GM18870 (cell line): ENCODE measurements at regions not wholly inside any gene's neighbourhood (a gene's known extent, or its start where the extent isn't known, plus 50 kb on each side); places are given as distances from the start of the nearest gene placed in this dataset.
"Not testable (repeated sequence)": the region's sequence is repeated elsewhere in the genome, so short reads cannot be mapped to it uniquely, and the experiment has no call there.

Experiments used
- ATAC-seq: cut with Tn5 transposase; IDR thresholded peaks from one replicate; pipeline ENCODE4 v1.9.1; 2021; ENCODE audit warnings: moderate library complexity; ENCODE audit not compliant: unreplicated experiment

DNA sequence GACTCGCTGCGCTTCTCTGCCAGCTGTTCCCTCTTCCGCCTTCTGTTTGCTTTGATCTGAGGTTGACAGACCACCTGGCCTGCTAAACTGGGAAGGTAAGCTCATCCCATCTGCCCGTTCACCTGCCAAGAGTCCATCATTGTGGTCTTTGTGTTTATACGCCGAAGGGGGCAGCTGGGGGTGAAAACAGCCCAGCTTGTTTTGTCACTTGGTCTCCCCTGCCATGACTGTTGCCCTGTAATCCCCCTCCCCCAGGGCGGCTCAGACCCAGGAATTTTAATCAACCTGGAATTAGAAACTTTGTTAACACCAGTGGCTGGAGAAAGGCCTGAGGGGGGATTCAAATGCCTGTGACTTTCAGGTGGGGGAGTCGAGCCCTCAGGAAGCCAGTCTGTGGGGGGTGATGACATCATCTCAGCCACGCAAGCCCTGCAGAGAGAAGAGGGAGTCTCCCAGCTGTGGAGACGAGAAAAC is 333.3 kb downstream of the BCOR start:
- no peak for ATAC-seq

DNA sequence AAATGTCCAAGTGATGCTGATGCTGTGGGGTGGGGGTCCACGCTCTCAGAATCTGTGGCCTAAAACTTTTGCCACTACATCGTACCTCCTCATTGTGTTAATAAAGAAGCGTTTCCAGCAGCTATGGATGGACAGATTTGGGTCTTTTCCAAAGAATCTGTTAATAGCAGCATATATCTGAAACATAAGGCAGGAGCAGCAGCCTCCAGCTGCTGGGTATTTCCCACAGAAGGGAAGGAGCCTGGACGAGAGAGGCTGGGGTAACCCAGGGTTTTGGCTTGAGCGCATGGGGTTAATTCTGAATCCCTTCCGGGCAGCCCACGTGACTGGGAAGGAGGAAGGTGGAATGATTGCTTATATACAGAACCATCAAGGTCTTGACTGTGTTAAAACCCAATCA is 332.4 kb downstream of the BCOR start:
- ATAC-seq, result no peak

DNA sequence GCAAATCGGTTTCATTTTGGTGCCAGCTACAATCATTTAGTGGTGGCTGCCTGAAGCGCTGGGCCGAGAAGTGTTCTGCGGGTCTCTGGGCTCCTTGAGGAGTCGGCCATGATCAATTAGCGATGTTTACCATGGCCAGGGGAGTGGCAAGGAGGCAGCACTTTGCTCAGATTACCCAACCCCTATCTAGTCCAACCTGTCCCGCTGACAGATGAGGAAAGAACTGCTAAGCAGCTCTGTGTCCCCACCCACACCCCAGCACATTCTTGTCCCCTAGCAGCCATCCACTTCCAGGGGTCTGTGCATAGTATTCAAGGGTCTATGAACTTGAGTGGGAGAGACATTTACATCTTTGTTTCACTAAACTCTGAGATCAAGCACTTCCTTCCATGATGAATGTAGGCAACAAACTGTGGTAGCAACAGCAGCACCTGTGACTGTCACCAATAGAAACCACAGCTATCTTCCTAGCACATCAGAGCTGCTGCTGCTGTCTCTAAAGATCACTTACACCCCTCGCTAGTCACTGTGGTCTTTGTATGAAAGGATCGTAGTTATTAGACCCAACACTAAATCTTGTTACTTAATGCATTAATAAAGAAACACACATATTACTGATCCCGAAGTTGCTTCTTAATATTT is 331.6 kb downstream of the BCOR start:
- no peak for ATAC-seq

DNA sequence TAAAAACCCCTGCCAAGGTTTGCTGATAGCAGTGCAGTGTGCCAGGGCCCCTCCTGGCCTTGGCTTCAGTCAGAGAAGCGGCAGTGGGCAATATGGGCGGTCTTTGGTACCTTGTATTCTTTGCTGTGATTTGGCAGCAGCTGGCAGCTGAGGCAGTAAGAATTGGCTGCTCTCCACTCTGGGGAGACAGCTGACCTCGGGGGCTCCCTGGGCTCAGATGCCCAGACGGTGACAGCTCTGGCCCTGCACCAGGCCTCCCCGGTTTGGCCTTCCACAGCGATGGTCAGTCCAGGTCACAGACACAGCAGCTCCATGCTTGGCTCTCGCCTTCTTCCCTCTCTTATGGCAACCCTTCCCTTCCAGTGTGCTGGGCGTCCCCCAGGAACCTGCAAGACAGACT is 330.9 kb downstream of the BCOR start:
- no peak for ATAC-seq

DNA sequence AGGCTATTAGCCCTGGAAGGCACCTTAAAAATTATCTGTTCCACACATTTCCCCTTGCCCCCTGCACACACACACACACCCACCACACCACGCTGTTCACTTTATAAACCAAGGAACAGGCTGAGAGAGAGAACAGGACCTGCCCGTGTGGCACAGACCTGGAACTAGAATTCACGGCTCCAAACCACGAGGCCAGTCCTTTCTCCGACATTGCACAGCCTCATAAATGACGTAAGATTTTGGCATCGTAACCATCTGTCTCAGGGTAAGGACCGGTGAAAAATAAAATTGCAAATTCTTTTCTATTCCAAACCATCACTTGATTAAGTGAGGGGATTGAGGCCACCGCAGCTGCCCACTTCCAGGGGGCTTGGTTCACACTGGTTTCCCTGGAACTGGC is 330.3 kb downstream of the BCOR start:
- no peak for ATAC-seq

DNA sequence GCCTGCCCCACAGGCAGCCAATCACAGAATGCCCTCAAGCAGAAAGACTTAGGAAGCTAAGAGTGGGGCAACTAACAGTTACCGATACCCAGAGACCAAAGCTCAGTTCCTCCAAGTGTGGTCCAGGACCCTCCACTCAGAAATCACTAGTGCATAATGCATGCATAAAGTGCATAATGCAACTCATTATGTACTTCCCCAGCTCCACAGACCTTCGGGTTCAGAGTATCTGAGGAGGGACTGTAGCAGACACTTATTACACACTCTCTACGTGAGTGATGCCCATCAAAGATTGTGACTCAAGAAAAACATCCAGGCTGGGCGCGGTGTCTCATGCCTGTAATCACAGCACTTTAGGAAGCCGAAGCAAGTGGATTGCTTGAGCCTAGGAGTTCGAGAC is 328.0 kb downstream of the BCOR start:
- no peak for ATAC-seq

DNA sequence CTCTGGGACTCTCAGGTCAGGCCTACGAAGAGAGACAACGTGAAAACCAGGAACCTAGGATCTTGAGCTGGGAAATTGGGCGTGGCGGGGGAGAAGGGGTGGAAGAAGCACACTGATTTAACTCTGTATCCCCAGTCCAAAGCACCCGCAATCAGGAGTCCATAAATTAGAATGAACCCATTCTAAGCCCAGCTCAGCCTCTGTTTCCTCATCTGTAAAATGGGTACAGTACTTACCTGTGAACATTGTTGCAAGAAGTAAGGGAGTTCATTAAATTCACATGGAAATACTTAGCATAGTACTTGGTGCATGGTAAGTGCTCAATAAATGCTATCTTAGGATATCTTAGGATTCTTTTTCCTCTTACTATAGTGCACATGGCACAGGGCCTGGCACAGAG is 326.7 kb downstream of the BCOR start:
- no peak for ATAC-seq

DNA sequence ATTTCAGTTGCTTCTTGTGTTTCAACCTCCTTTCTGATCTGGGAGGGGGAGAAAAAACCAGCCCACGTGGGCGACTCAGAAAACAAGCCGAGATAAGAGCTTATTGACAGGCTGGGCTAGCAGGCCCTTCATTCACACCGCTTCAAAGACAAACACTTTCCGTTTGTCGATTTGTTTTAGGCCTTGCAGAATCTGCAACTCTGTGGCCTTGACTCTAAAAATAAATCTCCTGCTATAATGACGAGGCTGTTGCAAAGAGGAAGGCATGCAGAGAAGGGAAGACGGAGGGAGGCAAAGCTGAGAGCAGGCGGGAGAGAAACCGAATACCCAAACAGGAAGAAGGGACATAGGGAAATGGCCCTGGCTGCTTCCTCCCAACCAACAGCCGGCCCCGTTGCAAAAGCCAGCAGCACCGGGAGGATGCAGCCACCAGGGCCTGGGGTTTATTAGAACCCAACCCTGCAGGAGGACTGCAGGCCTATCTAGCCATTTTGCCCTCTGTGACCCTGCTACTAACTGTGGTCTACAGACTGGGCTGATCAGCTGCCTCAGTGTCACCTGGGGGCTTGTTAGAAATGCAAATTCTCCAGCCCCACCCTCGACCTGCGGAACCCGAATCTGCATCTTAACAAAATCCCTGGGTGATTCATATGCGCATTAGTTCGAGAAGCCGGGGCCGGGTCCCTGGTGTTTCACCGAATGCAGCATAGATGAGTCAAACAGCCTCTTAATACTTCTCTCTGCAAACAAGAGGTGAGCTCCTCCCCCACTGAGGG is 325.5 kb downstream of the BCOR start:
- ATAC-seq, result no peak

DNA sequence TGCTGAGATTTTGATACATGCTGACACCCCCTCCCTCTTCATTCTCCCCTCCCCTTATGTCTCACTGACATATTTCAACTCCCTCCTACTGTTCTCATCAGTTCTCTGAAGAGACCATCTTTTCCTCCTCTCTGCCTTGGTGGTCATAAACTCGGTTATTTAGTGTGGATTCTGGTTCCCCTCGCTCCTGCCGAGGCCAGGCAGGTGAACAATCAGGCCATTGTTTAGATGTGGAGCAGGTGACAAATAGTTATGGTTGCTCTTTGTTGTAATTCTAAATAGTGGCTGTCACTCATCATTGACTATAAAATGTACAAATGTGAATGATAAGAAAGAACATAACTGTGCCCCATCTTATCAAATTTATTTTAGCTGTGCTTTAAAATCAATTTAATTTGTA is 324.6 kb downstream of the BCOR start:
- no peak for ATAC-seq

DNA sequence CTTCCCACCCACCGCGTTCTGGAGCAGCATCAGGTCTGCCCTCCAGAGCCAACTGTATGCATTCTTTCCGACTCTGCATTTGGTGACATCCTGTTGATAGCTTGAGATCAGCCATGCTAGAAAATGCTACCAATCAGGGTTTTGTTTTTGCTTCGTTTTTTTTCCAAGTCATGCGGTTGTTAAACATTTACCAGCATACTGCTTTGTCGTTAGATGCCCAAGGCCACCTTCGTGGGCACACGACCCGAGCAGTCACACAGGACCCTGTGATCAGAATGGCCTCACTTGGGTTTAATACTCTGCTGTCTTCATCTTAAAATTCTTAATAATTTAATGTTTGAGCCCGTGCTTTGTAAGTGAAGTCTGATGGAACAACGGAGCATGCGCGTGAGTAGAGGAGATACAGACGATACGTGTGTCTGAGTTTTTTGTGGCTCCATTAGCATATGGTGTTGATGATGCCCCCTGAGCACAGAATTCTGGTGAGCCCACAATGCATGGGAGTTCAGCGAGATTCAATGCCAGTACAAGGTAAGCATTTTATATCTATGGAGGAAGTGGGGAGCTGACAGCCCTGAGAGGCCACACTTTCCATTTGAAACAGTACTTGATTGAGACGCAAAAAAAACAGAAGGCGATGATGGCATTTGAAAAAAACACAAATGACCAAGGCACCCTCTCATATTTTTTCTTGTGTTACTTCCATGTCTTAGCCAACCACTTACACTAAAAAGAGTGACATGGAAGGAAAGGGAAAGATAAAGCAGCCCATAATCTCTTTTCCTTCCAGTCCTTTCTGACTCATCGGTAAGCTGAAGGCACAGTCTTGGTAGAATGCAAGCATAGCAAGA is 323.6 kb downstream of the BCOR start:
- no peak for ATAC-seq

DNA sequence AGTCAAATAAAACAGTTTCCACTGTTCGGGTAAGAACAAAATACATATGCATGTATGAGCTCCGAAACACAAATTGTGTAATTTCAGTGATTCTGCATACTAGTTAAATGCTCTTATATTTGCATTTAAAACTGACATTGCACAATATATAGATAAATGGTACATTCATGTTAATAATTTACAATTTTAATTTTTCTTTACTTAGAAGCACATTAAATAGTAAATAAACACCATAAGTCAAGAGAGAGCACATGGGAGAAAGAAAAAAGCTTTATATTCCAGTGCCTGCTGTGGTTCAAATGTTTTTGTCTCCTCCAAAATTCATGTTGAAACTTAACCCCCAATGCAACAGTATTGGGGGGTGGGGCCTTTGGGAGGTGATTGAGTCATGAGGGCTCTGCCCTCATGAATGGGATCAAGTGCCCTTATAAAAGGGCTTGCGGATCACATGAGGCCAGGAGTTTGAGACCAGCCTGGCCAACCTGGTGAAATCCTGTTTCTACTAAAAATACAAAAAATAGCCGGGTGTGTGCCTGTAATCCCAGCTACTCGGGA is 322.9 kb downstream of the BCOR start:
- no peak for ATAC-seq

DNA sequence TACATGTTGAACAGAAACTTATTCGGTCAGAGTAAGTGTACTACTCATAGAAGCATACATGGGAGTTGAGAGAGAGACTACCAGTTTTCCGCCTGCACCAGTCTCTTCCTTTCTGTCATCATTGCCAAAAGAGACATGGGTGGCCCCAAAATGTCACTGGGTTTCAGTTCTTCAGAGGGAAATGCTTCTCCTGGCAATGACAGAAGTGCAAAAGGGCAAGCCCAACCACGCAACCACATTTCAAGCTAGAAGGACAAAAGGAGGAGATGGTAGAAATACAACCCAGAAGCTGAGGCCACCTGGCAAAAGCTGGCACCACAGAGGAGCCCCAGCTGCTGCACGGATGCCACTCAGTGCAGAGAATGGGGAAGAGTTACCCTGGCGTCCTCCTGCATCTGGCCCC is 320.1 kb downstream of the BCOR start:
- no peak for ATAC-seq

DNA sequence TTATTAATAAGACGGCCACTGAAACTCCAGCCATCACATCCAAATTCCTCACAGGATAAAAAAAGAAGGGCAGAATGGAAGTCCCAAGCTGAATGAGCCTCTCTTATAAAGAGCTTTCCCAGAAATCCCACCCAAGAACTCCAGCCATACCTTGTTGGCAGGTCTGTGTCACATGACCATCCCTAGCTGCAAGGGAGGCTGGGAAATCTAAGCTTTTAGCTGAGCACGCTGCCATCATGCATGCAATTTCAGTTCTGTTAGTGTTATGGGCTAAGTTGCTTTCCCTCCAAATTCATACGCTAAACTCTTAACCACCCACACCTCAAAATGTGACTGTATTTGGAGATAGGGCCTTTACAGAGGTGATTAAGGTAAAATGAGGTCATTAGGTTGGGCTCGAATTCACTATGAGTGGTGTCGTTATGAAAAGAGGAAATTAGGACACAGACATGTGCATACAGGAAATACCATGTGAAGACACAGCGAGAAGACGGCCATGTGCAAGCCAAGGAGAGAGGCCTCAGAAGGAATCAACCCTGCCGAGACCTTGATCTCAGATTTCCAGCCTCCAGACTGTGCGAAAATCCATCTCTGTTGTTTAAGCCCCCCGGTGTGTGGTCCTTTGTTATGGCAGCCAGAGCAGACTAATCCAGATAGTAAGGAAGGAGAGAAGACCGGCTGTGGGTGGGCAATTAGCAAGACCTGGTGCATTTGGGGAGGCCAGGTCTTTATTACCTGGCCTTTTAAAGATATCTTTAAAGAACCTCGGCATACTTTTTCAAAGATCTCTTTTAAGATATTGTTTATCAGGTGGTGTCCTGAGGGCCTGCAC is 317.6 kb downstream of the BCOR start:
- ATAC-seq, result no peak

DNA sequence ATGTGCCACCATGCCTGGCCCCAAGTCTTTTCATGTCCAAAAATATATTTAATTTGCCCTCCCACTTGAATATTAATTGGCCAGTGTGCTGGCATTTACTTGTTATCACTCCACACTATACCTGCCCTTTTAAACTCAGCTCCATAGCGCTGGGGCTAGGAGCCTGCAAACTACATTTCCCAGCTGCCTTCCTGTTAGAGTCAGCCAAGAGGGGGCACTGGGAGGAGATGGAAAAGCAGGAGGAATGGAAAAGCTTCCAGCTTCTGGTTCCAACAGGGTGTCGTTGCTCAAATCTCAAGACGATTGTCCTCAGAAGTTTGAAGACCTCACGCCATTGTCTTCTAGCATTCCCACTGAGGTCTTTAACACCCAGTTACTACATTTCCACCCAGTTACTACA is 315.5 kb downstream of the BCOR start:
- no peak for ATAC-seq

DNA sequence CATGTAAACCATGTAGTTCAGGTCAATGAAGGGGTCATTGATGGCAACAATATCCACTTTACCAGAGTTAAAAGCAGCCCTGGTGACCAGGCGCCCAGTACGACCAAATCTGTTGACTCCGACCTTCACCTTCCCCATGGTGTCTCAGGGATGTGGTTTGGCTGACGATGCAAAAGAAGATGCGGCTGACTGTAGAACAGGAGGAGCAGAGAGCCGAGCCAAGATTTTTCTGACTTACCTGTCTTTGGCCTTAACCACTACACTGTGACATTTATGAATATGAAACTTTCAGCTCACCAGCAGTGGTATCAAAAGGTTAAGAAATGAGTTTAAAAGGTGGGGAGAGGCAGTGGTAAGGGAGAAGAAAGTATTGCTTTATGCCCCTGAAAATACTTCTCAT is 309.8 kb downstream of the BCOR start:
- ATAC-seq, result no peak

DNA sequence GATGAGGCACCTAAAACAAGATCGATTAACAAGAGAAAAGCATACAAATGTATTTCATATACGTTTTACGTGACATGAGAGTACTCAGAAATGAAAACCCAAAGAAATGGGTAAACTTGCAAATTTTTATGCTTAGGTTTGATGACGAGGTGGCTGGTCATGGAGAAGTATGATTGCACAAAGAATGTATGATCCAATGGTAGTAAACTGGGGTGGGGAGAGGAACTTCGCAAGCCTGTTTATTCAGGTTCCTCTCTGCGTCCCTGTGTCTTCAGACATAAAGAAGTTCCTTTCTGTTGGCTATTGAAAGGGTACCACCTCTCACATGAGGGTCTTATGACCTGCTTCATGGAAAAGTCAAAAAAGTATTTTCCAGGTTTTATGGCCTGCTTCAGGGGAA is 309.2 kb downstream of the BCOR start:
- ATAC-seq, result no peak

DNA sequence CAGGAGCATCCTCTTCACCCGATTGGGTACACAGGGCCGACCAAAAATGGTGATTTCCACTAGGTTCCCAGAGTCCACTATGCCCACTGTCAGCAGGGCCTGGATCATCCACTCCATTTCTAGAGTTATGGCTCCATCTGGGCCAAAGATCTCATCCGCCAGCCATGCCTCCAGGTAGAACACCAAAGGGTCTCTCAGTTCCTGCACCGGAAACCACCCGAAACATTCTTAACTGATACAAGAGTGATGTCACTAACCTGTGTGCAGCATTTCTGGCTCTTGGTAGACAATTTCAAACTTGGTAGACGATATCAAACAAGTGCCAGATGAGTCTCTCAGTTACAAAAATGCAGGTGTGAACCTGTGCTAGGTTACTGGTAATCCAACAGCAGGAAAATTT is 306.1 kb downstream of the BCOR start:
- ATAC-seq, result no peak

DNA sequence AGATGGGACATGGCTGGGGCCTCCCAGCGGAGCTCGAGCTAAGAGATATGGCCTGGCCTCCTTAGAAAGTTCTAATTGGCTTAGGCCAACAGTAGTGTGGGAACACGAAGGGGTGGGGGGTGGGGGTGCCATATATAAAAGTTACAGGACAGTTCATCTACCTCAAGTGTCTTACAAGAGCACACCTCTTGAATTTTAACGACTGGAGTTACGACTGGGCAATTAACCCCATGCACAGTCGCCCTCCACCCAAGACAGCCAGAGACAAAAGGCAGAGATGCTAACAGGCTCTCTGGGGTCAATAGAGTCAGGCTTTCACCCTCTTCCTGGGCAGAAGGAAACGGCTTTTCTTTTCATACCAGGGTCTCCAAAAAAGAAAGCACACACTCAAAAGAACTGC is 302.2 kb downstream of the BCOR start:
- no peak for ATAC-seq

DNA sequence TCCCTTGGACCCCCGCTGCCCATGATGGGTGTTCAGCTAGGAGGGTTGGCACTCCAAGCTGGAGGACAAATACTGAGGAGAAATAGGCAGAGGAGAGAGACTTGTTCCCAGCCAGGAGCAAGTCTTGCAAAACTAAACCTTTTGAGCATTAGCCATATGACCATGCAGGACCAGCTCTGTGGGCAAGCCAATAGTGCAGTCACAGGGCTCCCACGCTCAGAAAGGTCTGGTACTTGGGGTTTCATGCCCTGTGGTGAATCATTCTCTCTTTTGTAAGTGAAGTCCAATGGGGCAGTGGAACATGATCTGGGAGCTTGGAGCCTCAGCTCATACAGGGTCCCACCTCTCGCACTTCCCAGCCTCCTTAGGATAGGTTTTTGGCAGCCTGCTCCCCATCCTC is 300.9 kb downstream of the BCOR start:
- ATAC-seq, result no peak

DNA sequence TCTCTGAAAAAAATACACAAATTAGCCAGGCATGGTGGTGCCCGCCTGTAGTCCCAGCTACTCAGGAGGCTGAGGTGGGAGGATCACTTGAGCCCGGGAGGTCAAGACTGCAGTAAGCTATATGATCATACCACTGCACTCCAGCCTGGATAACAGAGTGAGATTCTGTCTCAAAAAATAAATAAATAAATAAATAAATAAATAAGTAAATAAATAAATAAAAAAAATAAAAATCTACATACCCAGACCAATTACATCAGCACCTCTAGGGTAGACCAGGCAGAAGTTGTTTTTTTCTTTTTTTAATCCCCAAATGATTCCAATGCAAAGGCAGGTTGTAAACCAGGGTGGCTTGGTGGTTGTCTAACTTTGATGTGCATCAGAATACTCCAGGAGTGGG is 299.3 kb downstream of the BCOR start:
- not testable (repeated sequence) for ATAC-seq

DNA sequence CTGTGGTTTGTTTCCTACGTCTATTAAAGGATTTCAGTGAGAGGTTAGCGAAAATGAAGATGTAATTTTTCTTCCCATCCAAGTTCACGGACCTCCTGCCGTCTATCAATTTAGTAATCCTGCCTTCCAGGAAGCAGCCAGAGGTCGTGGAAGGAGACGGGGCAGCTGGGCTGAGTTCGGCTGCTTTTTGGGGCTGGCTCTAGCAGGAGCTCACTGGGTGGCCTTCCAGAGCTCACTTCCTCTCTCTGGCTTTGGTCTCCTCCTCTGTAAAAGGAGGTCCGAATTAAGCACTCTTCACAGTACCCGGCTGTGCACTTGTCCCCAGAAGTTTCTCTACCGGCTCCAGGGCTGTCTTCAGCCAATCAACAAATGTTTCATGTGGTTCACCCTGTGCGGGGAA is 295.4 kb downstream of the BCOR start:
- no peak for ATAC-seq
